ENCODE measurements at regions not wholly inside any gene's neighbourhood (a gene's known extent, or its start where the extent isn't known, plus 50 kb on each side); places are given as distances from the start of the nearest gene placed in this dataset.

DNA sequence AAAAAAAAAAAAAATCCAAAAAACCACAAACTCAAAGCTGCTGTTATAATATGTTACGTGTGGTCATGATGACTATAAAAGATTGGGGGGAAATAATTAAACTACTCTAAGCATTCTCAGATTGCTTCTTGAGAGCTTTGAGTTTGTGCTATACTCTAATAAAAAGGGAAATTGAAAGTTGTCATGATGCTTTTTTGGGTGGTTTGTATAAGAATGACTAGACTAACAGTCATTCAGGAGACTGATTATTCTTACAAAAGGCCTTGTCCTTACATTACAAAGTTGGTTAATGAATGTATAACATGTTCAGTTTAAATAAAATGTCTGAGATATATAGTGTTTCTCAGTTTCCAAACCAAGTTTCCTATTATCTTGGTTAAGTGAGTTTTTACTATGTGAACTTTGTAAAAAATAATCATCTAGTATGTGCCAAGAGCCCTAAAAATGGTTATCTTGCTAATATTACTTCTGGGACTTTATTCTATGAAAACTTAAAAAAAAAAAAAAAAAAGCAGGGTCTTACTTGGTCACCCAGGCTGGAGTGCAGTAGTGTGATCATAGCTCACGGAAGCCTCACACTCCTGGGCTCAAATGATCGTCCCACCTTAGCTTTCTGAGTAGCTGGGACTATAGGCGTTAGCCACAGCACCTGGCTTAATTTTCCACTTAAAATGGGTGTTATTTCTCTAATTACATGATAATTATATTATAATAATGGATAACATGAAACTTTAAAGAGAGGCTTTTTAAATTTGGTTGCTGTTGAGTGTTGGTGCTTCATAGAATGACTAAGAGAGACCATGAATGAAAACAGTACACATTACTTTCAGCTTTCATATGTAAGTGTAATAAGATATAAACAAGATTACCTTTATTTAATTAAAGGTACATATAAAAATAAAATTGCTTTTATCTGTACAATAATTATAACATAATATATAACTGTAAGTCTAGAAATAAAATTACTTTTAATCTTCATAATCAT, 459.6 kb upstream of the RGS6 start:
- Histone ChIP-seq H3K4me1 (ENCODE audit: control insufficient read depth, insufficient read depth, low read length) (no peaks in the 10 kb centered on the region), H3K27ac (ENCODE audit: low read length) (no peak overlapping the region), H3K27me3 (ENCODE audit: control insufficient read depth, insufficient read depth, low read length) (no peaks in the 10 kb centered on the region), H3K9me3 (ENCODE audit: control insufficient read depth, insufficient read depth, low read length) (no peaks in the 10 kb centered on the region), H3K4me3 (ENCODE audit: low read length) (no peak overlapping the region), H3K36me3 (ENCODE audit: control insufficient read depth, insufficient read depth, low read length) (no peaks in the 10 kb centered on the region)
- no peak for ATAC-seq
- WGBS (ENCODE audit: insufficient coverage): 87% methylated on average over 2 of the region's 4 CpGs
- H3K4me3 Mint-ChIP-seq: no peak overlapping the region
- no peaks in the 10 kb centered on the region for H3K36me3 Mint-ChIP-seq
- TF ChIP-seq, protein P1, sequence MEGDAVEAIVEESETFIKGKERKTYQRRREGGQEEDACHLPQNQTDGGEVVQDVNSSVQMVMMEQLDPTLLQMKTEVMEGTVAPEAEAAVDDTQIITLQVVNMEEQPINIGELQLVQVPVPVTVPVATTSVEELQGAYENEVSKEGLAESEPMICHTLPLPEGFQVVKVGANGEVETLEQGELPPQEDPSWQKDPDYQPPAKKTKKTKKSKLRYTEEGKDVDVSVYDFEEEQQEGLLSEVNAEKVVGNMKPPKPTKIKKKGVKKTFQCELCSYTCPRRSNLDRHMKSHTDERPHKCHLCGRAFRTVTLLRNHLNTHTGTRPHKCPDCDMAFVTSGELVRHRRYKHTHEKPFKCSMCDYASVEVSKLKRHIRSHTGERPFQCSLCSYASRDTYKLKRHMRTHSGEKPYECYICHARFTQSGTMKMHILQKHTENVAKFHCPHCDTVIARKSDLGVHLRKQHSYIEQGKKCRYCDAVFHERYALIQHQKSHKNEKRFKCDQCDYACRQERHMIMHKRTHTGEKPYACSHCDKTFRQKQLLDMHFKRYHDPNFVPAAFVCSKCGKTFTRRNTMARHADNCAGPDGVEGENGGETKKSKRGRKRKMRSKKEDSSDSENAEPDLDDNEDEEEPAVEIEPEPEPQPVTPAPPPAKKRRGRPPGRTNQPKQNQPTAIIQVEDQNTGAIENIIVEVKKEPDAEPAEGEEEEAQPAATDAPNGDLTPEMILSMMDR (IDR thresholded peaks at IDR 0.05): no peak
- no peaks in the 10 kb centered on the region for H3K27me3 Mint-ChIP-seq (ENCODE audit: low read depth in 2 of 2)
- H3K4me1 Mint-ChIP-seq: peaks cover 26 to 32% of the 10 kb centered on the region in 2 donors
- no peak for DNase-seq
- no peak overlapping the region for H3K27ac Mint-ChIP-seq
- H3K9me3 Mint-ChIP-seq: peaks cover 4 to 6% of the 10 kb centered on the region in 2 donors
- intact Hi-C loops (cut with micrococcal nuclease): no loop called here

DNA sequence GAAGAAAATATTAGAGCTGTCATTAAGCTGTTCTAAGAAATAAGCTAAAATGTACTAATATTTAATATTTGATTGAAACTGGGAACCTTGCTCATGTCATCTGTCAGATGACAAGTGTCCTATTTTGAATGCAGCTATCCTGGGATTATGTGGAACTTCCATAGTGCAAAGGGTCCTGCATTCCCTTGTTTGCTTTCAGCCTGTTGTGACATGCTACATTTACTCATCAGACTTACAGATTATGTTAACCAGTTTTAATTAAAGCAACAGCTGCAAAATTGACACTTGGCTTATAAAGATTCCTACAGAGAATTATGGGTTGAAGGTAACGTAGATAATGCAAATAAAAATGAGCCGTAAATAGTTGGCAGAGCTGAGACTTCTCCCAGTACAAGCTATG, 458.4 kb upstream of the RGS6 start:
- WGBS (ENCODE audit: insufficient coverage): 100% methylated on average over 2 of the region's 2 CpGs
- ATAC-seq (no peak), DNase-seq (no peak)
- TF ChIP-seq, protein P1 (IDR thresholded peaks at IDR 0.05): no peak
- H3K9me3 ChIP-seq (ENCODE audit: control insufficient read depth, insufficient read depth, low read length): no peaks in the 10 kb centered on the region
- no peaks in the 10 kb centered on the region for H3K36me3 ChIP-seq (ENCODE audit: control insufficient read depth, insufficient read depth, low read length)
- H3K4me3 ChIP-seq (ENCODE audit: low read length): no peak overlapping the region
- no peak overlapping the region for H3K27ac ChIP-seq (ENCODE audit: low read length)
- H3K36me3 Mint-ChIP-seq: no peaks in the 10 kb centered on the region
- no peaks in the 10 kb centered on the region for H3K9me3 Mint-ChIP-seq
- intact Hi-C loops (cut with micrococcal nuclease): no loop called here
- H3K4me1 ChIP-seq (ENCODE audit: control insufficient read depth, insufficient read depth, low read length): no peaks in the 10 kb centered on the region
- H3K4me1 Mint-ChIP-seq: peaks cover 32 to 34% of the 10 kb centered on the region in 2 donors
- H3K27me3 Mint-ChIP-seq (ENCODE audit: low read depth in 2 of 2): no peaks in the 10 kb centered on the region
- peak overlapping the region in 1 of 2 donors; percentile 15 for H3K27ac Mint-ChIP-seq
- H3K27me3 ChIP-seq (ENCODE audit: control insufficient read depth, insufficient read depth, low read length): no peaks in the 10 kb centered on the region
- no peak overlapping the region for H3K4me3 Mint-ChIP-seq

DNA sequence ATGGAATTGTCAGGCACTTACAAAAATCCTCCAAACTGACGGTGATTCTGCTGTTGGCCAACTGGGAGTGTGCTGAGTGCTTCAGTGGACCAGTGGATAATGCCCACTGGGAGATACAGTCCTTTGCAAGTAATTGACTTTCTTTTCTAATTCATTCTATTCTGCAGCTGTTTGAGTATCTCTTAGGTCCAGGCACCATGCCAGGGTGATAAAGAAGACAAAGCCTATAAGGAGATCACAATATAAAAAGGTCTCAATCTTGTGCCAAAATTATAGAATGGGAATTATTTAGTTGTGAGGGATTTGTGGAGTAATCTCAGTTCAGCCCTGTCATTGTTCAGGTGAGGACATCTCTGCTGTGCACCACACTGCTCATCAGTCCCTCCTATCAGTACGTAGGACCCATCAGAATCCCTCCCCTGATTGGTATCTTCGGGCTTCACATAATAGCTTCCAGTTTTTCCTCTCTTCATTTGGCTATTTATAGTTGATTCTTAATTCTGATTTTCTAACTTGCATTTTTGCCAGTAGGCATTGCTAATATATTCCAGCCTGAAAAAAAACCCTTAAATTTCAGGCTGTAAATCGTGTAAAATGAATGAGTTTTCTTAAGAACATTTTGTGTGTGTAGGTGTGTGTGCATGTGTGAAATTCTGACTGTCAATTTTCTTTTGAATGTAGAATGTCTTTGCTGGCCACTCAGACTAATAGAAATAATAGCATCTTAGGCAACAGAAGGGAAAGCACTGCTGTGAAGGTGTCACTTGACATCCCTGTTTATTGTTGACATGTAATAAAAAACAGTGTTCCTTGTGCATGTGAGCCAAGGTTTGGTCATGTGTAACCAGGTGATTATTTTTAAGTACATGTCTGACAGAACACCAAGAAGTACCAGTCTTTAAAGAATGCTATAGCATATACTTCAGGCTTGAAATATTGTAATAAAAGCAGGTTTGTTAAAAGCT, 457.6 kb upstream of the RGS6 start:
- Mint-ChIP-seq H3K27ac (peak overlapping the region in 1 of 2 donors; percentile 12), H3K4me1 (peaks cover 35 to 39% of the 10 kb centered on the region in 2 donors), H3K27me3 (ENCODE audit: low read depth in 2 of 2) (no peaks in the 10 kb centered on the region), H3K36me3 (no peaks in the 10 kb centered on the region), H3K9me3 (no peaks in the 10 kb centered on the region), H3K4me3 (no peak overlapping the region)
- no peak overlapping the region for H3K4me3 ChIP-seq (ENCODE audit: low read length)
- no peaks in the 10 kb centered on the region for H3K4me1 ChIP-seq (ENCODE audit: control insufficient read depth, insufficient read depth, low read length)
- TF ChIP-seq, protein P1 (IDR thresholded peaks at IDR 0.05): no peak
- H3K27ac ChIP-seq (ENCODE audit: low read length): no peak overlapping the region
- WGBS (ENCODE audit: insufficient coverage): 97% methylated on average over 3 of the region's 4 CpGs
- DNase-seq (no peak), ATAC-seq (no peak)
- no peaks in the 10 kb centered on the region for H3K9me3 ChIP-seq (ENCODE audit: control insufficient read depth, insufficient read depth, low read length)
- H3K36me3 ChIP-seq (ENCODE audit: control insufficient read depth, insufficient read depth, low read length): no peaks in the 10 kb centered on the region
- H3K27me3 ChIP-seq (ENCODE audit: control insufficient read depth, insufficient read depth, low read length): no peaks in the 10 kb centered on the region
- intact Hi-C loops (cut with micrococcal nuclease): no loop called here
